GM19395 (cell line): ENCODE measurements at regions not wholly inside any gene's neighbourhood (a gene's known extent, or its start where the extent isn't known, plus 50 kb on each side); places are given as distances from the start of the nearest gene placed in this dataset.

Experiments used
- ATAC-seq: cut with Tn5 transposase; IDR thresholded peaks from one replicate; pipeline ENCODE4 v1.9.1; 2021; ENCODE audit warnings: mild to moderate bottlenecking, moderate library complexity; ENCODE audit not compliant: unreplicated experiment

DNA sequence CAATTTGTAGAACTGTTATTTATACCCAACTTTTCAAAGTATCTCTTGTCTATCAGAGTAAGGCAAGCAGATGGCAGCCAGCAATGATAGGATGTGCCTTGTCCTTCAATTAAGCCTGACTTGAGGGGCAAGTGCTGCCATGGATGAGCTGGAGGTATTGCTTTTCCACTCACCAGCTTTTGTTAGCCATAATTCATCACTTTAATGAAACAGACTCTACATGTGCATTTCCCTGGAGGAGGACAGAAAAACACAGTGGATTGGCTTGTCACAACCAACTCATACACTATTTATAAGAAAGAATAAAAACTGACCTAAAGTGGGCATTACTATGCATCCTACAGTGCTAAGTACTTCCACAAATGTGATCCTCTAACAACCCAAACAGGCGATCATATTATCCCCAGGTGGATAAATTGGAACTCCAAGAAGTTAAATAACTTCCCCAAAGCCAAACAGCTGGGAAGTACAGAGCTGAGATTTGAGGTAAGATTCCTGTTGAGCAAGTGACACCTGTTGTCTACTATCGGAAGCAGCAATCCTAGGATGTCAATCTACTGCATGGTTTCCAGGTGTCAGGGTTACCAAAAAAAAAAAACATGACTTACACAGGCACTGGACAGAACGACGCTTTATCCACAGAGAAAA is 73.9 kb upstream of the NRSN1 start:
- no peak for ATAC-seq

DNA sequence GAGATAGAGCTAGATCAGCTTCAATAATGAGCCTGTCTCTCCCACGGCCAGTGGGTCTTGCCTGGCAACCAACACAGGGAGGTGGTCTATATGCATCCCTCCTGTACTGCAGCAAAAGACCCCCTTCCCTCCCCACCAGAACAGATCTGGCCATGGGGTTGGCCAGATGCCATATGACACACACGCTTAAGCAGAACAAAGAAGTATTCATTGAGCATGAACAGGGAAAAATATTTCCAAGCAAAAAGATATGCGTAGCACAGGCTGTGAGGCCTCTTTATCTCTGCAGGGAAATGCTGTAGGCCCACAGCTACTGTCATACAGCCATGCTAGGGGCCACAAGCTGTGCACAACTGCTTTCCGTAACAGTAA is 73.4 kb upstream of the NRSN1 start:
- ATAC-seq = no peak

DNA sequence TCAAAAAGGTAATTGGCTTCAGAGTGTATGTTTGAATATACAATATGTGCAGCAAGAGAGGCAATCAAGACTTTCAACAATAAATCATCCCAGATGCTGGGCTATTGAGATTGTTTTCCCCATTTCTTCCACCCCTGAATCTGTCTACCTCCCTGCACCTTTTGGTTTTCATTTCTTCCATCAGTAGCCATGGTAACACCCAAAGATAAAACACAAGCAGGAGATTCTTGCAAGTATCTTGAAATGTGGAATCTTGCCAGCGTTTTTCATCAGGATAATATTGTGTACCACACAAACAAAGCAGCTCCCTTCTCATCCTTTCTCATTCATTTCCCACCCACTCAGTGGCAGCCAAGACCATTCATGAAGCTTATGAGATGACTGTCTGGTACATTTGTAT is 73.0 kb upstream of the NRSN1 start:
- ATAC-seq = no peak

DNA sequence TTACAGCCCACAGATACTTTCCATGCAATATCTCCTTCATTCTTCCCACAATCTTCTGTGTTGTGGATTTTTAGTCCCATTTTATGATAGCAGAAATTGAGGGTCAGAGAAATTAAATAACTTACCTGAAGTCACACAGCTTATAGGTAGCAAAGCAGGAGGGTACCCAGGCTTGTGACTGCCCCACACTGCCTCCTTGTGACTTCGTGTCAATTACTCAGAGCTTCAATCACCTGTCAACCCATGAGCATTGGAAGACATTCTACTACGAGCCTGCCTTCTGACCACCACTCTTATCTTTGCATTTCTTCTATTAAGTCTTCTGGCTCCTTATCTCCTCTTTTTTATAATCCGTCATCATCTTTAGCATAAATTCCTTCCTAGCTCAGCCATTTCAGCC is 71.6 kb upstream of the NRSN1 start:
- no peak for ATAC-seq

DNA sequence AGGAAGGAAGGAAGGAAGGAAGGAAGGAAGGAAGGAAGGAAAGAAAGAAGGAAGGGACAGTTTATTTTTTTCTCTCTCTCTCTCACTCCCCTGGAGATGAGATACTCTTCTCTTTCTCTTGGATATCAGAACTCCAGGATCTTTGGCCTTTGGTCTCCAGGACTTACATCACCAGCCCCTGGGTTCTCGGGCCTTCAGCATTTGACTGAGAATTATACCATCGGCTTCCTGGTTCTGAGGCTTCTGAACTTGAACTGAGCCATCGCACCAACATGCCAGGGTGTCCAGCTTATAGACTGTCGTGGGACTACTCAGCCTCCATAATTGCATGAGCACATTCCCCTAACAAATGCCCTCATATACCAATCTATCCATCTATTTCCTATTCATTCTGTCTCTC is 69.4 kb upstream of the NRSN1 start:
- ATAC-seq = no peak

DNA sequence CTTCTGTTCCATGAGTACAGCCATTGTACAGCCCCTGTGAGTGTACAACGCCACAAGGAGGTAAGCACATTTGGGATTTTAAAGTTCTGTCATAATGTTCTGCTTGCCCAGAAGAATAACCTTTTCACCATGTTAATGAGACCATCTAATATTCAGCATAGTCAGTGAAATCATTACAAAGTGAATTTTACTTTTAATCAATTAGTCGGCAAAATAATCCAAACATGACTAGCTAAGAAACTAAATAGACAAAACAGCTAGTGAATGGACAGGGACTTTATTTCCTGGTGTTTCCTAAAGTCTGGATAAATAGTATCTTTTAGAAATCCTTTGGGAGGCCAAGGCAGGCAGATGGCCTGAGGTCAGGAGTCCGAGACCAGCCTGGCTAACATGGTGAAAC is 69.0 kb upstream of the NRSN1 start:
- no peak for ATAC-seq

DNA sequence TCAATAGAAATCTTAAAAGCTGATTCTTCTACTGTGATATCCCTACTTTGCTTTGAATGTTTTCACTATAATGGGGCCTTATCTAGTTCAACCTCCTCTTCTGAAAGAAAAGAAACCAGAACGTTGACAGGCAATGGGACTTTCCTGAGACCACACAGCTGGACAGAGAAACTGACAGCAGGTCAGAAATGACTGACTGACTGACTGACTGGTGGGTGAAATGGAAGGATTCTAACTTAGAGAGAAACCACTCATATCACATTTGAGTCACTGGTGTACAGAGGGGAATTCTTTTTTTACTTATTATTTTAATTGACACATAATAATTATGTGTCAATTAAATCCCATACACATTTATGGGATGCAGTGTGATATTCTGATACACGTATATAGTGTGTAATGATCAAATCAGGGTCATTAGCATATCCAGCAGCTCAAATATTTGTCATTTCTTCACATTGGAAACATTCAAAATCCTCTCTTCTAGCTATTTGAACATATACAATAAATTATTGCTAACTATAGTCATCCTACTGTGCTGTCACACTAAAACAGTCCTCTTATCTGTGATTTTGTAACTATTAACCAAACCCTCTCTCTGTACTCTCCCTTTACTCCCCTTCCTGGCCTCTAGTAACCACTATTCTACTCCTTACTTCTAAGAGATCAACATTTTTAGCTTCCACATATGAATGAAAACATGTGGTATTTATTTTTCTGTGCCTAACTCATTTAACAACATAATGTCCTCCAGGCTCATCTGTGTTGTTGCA is 64.8 kb upstream of the NRSN1 start:
- peak; percentile 95 for ATAC-seq

DNA sequence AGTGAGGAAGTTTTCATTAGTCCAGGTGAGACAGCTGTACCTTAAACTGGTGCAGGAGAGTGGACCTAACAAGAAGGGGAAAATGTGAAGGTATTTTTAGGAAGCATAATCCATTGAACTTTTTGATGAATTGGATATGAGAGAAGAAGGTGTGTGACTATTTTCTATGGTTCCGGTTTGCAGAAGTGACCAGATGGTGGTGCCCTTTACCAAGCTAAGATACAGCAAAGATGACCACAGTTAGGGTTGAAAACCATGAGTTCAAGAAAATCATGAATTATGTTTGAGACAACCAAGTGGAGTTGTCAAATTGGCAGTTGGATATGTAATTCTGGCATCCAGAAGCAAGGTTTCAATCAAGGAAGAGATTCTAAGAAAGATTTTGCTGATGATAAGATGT is 61.9 kb upstream of the NRSN1 start:
- no peak for ATAC-seq

DNA sequence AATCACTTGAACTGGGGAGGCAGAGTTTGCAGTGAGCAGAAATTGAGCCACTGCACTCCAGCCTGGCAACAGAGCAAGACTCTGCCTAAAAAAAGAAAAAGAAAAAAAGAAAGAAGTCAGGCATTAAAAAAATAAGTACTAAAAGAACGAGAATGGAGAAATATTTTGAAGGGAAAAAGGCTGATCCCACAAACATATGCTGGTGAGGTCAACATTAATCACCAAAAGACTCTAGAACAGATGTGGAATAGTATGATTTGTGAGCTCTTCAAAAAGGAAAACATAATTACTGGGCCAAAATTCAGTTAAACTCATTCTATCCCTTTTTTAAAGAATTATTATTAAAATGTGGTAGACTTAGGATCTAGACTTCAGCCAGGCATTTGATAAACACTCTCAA is 61.2 kb upstream of the NRSN1 start:
- no peak for ATAC-seq

DNA sequence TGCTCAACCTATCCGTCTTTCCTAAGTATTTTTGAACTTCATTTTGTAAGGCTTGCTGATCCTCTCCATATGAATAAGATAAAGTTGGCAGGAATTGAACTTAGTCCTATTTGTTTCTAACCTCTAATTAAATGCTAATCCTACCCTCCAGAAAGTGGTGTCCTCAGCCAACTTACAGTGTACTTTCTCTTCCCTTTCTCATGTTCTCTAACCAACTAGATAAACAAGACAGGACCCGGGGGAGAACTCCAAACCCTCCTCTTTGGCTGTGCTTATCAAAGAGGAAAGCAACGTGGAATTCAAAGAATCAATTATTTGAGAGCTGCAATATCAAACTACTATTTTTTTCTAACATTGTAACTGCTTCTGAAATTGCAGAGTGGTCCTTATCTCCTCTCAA is 56.5 kb upstream of the NRSN1 start:
- ATAC-seq = no peak

DNA sequence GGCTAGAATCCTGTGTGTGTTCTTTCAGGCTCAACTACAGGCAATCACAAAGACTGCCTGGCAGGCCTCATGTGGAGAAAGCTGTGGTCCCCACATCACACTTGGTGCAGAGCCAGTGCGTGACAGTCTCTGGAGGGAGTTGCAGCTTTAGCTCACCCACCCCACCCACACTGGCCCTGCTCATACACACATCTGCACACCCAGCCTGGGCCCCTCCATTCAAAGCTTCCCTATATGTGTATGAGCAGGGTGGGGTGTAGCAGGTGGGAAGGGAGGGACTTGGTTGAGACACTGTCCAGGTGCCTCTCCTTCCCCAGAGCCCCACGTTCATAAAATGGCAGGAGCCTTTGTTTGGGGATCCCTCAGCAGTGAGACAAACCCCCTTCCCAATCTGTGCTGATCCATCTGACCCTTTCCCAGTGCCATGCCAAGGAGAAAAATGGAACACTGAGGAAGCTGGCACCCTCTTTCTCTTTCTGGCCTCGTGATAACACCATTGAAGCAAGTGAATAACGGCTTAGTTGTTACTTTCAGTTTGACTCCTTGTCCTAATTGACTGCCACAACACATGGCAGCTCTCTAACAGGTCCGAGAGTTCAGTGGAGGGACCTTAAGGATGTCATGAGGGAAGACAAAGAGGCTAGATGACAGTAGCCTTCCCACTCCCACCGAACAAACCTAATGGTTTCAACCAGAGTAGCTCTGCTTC is 53.8 kb upstream of the NRSN1 start:
- no peak for ATAC-seq

DNA sequence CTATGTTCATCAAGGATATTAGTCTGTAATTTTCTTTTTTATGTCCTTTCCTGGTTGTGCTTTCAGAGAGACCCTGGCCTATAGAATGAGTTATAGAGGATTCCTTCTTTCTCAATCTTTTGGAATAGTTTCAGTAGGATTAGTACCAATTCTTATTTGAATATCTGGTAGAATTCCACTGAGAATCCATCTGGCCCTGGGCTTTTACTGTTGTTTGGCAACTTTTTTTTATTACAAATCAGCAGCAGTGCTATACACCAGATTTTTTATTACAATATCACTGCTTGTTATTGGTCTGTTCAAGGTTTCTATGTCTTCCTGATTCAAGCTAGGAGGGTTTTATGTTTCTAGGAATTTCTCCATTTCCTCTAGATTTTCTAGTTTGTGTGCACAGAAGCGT is 50.0 kb upstream of the NRSN1 start:
- no peak for ATAC-seq
